RWPE2 (cell line): ENCODE measurements at regions not wholly inside any gene's neighbourhood (a gene's known extent, or its start where the extent isn't known, plus 50 kb on each side); places are given as distances from the start of the nearest gene placed in this dataset.

Experiments
- ATAC-seq: fragments of 200-7000 bp; cut with Tn5 transposase; 3 replicates; pipeline ENCODE4 v1.9.1; 2021; ENCODE audit warnings: low read depth
- DNase-seq: peaks from one replicate; pipeline ENCODE4 v3.0.0-alpha.2; 2020; ENCODE audit warnings: low spot score
- H3K27ac ChIP-seq: fragments of 450-650 bp; 2 replicates; pipeline ENCODE4 v1.5.1; 2017; ENCODE audit warnings: mild to moderate bottlenecking; ENCODE audit not compliant: poor library complexity, severe bottlenecking
- H3K27me3 ChIP-seq: fragments of 250-450 bp; sonication (Bioruptor Pico); 2 replicates; pipeline ENCODE4 v1.5.1; 2021; ENCODE audit warnings: mild to moderate bottlenecking, moderate library complexity; ENCODE audit not compliant: insufficient read depth, poor library complexity, severe bottlenecking
- H3K36me3 ChIP-seq: fragments of 250-450 bp; sonication (Bioruptor Pico); 2 replicates; pipeline ENCODE4 v1.5.1; 2020; ENCODE audit warnings: low read depth, mild to moderate bottlenecking, moderate library complexity
- H3K4me1 ChIP-seq: fragments of 250-450 bp; sonication (Bioruptor Pico); 2 replicates; pipeline ENCODE4 v1.5.1; 2021; ENCODE audit warnings: mild to moderate bottlenecking, moderate library complexity; ENCODE audit not compliant: insufficient read depth, poor library complexity, severe bottlenecking
- H3K4me3 ChIP-seq: fragments of 250-450 bp; sonication (Bioruptor Pico); 2 replicates; pipeline ENCODE4 v1.5.1; 2021; ENCODE audit warnings: mild to moderate bottlenecking, moderate library complexity; ENCODE audit not compliant: severe bottlenecking
- H3K9me3 ChIP-seq: fragments of 250-450 bp; sonication (Bioruptor Pico); 2 replicates; pipeline ENCODE4 v1.5.1; 2021; ENCODE audit warnings: mild to moderate bottlenecking, moderate library complexity; ENCODE audit not compliant: severe bottlenecking
- TF ChIP-seq, protein P1 (sequence below): fragments of 450-650 bp; IDR thresholded peaks from one replicate; pipeline ENCODE4 v1.5.1; 2017; ENCODE audit warnings: mild to moderate bottlenecking, moderate library complexity; ENCODE audit not compliant: poor library complexity, severe bottlenecking

DNA sequence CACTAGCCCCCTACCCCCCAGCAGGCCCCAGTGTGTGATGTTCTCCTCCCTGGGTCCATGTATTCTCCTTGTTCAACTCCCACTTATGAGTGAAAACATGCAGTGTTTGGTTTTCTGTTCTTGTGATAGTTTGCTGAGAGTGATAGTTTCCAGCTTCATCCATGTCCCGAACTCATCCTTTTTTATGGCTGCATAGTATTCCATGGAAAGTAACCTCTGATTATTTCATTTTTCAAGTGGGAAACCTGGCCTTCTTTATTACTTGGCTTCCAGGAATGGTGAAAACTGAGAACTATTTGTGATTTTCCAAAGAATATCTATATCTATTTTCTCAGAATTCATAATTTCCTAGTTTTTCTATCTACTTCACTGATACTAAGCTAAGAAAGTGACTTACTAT lies 235.0 kb downstream of the MTERF1 start:
- DNase-seq = no peak
- Histone ChIP-seq H3K27ac (no peak overlapping the region), H3K27me3 (no peaks in the 10 kb centered on the region), H3K4me3 (no peak overlapping the region), H3K9me3 (no peaks in the 10 kb centered on the region), H3K36me3 (no peaks in the 10 kb centered on the region), H3K4me1 (no peaks in the 10 kb centered on the region)
- TF ChIP-seq, protein P1, sequence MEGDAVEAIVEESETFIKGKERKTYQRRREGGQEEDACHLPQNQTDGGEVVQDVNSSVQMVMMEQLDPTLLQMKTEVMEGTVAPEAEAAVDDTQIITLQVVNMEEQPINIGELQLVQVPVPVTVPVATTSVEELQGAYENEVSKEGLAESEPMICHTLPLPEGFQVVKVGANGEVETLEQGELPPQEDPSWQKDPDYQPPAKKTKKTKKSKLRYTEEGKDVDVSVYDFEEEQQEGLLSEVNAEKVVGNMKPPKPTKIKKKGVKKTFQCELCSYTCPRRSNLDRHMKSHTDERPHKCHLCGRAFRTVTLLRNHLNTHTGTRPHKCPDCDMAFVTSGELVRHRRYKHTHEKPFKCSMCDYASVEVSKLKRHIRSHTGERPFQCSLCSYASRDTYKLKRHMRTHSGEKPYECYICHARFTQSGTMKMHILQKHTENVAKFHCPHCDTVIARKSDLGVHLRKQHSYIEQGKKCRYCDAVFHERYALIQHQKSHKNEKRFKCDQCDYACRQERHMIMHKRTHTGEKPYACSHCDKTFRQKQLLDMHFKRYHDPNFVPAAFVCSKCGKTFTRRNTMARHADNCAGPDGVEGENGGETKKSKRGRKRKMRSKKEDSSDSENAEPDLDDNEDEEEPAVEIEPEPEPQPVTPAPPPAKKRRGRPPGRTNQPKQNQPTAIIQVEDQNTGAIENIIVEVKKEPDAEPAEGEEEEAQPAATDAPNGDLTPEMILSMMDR = no peak
- no peak for ATAC-seq

DNA sequence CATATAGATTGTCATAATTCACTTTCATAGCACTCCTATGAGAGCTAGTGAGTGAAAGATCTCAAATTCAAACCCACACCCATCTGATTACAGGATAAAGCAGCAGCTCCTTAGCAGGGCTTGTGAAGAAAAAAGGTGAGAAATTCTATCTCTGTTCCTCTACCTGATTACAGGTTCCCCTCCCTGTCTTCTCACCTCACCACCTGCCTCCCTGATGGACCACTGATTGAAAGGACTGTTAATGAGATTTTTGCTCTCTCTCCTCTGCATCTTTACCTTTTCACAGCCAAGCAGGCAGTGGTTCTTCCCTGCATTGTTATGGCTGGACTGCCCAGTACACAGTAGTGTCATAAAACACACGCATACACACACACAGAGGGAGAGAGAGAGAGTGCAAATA lies 228.5 kb downstream of the MTERF1 start:
- H3K4me3 ChIP-seq = no peak overlapping the region
- peaks cover 3% of the 10 kb centered on the region for H3K4me1 ChIP-seq
- ATAC-seq (no peak), DNase-seq (no peak)
- H3K9me3 ChIP-seq = no peaks in the 10 kb centered on the region
- H3K36me3 ChIP-seq = no peaks in the 10 kb centered on the region
- H3K27ac ChIP-seq = no peak overlapping the region
- no peaks in the 10 kb centered on the region for H3K27me3 ChIP-seq
- TF ChIP-seq, protein P1 = no peak

DNA sequence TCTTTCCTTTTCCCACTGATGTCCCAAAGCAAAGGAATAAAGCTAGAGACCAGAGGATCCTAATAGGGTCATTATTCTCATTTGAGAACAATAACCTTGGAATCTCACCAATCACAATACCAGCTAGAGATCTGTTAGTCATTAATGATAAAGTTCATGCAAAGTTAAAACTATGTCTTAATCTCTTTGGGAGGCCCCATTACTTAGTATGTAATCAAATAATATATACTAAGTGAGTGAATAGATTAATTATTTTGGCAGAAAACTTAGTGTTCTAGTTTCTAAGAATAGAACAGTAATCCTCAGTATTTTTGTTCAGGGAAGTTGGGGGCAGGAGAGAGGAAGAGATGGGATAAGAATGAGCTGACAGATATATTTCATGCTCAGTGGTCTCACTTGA lies 227.2 kb downstream of the MTERF1 start:
- Histone ChIP-seq H3K27ac (no peak overlapping the region), H3K9me3 (no peaks in the 10 kb centered on the region), H3K4me3 (no peak overlapping the region), H3K4me1 (peaks cover 10% of the 10 kb centered on the region), H3K27me3 (no peaks in the 10 kb centered on the region), H3K36me3 (no peaks in the 10 kb centered on the region)
- DNase-seq (no peak), ATAC-seq (no peak)
- TF ChIP-seq, protein P1 = no peak

DNA sequence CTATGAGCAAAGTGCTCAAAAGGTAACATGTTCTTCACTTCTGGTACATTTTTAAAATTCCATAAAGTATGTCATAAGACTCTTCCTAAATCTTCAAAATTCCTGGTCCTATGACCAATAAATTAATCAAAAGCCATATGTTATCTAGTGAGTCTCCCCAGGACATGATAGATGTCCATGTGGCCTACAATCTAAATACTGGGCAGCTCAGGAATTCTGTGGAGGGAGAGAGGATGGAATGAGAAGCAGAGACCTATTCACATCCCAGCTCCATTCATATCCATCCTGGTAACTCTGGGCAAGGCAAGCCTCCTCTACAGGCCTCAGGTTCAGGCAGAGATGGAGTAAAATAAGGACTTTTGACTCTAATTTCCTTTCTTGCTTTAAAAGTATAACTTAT lies 224.8 kb downstream of the MTERF1 start:
- Histone ChIP-seq H3K9me3 (no peaks in the 10 kb centered on the region), H3K36me3 (no peaks in the 10 kb centered on the region), H3K4me1 (peaks cover 10% of the 10 kb centered on the region), H3K4me3 (no peak overlapping the region), H3K27me3 (no peaks in the 10 kb centered on the region), H3K27ac (no peak overlapping the region)
- DNase-seq (no peak), ATAC-seq (no peak)
- TF ChIP-seq, protein P1 = no peak

DNA sequence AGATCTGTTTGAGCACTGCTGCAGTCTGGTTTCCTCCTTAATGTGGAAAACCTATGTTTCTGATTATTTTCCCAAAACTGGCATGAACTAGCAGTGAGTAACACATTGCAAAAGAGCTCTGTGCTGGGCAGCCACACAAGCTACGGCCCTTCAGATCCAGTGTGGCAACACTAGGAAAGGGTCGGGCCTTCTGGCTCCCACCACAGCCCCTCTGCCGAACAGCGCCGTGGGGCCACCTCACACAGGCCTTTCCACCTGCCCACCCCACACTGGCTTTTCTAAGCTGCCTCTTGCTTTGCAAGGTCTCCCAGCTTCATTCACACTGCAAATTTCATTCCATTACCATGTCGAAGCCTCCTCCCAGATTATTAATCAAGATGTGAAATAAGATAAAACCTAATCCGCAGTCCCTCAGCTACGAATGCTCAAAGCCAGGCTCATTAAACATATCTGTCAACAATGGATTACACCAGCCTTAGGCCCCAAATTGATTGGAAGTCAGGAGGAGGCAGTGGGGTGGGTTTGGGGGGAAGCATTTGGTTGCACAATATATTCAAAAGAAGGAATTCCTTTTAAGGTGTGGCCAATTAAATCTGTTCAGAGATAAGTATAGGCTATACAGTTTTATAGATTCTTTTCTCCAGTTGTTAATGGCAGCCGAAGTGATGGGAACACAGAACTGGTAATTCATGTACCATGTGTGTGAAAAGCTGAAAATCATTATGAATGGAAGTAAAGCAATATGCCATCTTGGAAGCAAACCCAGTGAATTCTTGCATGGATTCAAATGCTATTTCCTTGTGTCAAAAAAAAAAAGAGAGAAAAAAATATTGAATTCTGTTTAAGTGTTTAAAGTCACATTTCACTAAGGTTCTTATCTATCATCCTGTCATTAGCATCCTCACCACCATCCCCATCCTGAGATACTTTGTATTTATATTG lies 223.7 kb downstream of the MTERF1 start:
- Histone ChIP-seq H3K27me3 (no peaks in the 10 kb centered on the region), H3K9me3 (no peaks in the 10 kb centered on the region), H3K27ac (peak overlapping the region; percentile 44), H3K4me3 (no peak overlapping the region), H3K36me3 (no peaks in the 10 kb centered on the region), H3K4me1 (peaks cover 10% of the 10 kb centered on the region)
- DNase-seq (no peak), ATAC-seq (peak; percentile 72)
- TF ChIP-seq, protein P1 = no peak
